GM12875 (cell line): ENCODE measurements at regions not wholly inside any gene's neighbourhood (a gene's known extent, or its start where the extent isn't known, plus 50 kb on each side); places are given as distances from the start of the nearest gene placed in this dataset.

Source experiments
- H3K4me3 ChIP-seq: one replicate; pipeline ENCODE4 v1.5.1; 2011; ENCODE audit warnings: low read depth, low read length, control low read depth
- CTCF ChIP-seq: IDR thresholded peaks from 2 replicates; pipeline ENCODE4 v1.5.1; 2011; ENCODE audit warnings: low read depth, mild to moderate bottlenecking, control low read depth, inconsistent platforms, low read length, moderate library complexity, borderline replicate concordance; ENCODE audit not compliant: insufficient read depth

- TF ChIP-seq CTCF = no peak
- no peak overlapping the region for H3K4me3 ChIP-seq
These were observed 73.6 kb downstream of the CYP26A1 start for GRCh38 chr10:93147281-93147680.

GRCh38 chr10:93148476-93148875 is 74.8 kb downstream of the CYP26A1 start:
- TF ChIP-seq CTCF = no peak
- no peak overlapping the region for H3K4me3 ChIP-seq

- TF ChIP-seq CTCF = no peak
- H3K4me3 ChIP-seq = no peak overlapping the region
These were observed 76.1 kb downstream of the CYP26A1 start for GRCh38 chr10:93149761-93150160.

GRCh38 chr10:93150289-93150688 is 76.6 kb downstream of the CYP26A1 start:
- H3K4me3 ChIP-seq = no peak overlapping the region

GRCh38 chr10:93150990-93151547 is 77.4 kb downstream of the CYP26A1 start:
- TF ChIP-seq CTCF = no peak
- H3K4me3 ChIP-seq = no peak overlapping the region

More at GRCh38 chr10:93150289-93150688, 76.6 kb downstream of the CYP26A1 start:
- no peak for TF ChIP-seq CTCF

- no peak overlapping the region for H3K4me3 ChIP-seq
- no peak for TF ChIP-seq CTCF
These were observed 78.4 kb downstream of the CYP26A1 start for GRCh38 chr10:93152136-93152535.

- TF ChIP-seq CTCF = no peak
- no peak overlapping the region for H3K4me3 ChIP-seq
These were observed 80.8 kb downstream of the CYP26A1 start for GRCh38 chr10:93154531-93154930.
